A673 (cell line): ENCODE measurements at regions not wholly inside any gene's neighbourhood (a gene's known extent, or its start where the extent isn't known, plus 50 kb on each side); places are given as distances from the start of the nearest gene placed in this dataset.

Experiments
- BruUV-seq: library from RNA; stranded (reverse); fragments of 400-500 nt; replicated peaks from 2 replicates; lab custom pipeline; 2021; lab: Mats Ljungman, UMichigan
- CTCF ChIA-PET: fragments of 300-600 bp; sonication (Branson Sonifier 250); formaldehyde crosslinking; loops from one replicate; lab custom pipeline; 2022; ENCODE audit warnings: antibody characterized with exemption; lab: Charles Lee
- POLR2A ChIA-PET: fragments of 300-600 bp; sonication (Branson Sonifier 250); formaldehyde crosslinking; loops from one replicate; lab custom pipeline; 2022; ENCODE audit warnings: antibody characterized with exemption; ENCODE audit not compliant: low non-redundant PET; lab: Charles Lee
- DNase-seq: peaks from one replicate; pipeline ENCODE4 v3.0.0-alpha.2; 2015; ENCODE audit warnings: low spot score
- H3K27ac ChIP-seq: fragments of 200-600 bp; sonication (generic); 2 replicates; pipeline ENCODE4 v1.5.1; 2016; ENCODE audit warnings: mixed run types, low read depth, mild to moderate bottlenecking, mixed read lengths, antibody characterized with exemption, low read length; ENCODE audit not compliant: poor library complexity, severe bottlenecking
- H3K27me3 ChIP-seq: fragments of 200-600 bp; sonication (generic); replicated peaks from 2 replicates; pipeline ENCODE4 v1.6.1; 2017; ENCODE audit warnings: mixed run types, low read depth, mild to moderate bottlenecking, mixed read lengths, antibody characterized with exemption, low read length; ENCODE audit not compliant: insufficient read depth, poor library complexity
- H3K36me3 ChIP-seq: fragments of 200-600 bp; sonication (generic); 2 replicates; pipeline ENCODE4 v1.6.1; 2016; ENCODE audit warnings: mixed run types, mild to moderate bottlenecking, mixed read lengths, antibody characterized with exemption, low read length; ENCODE audit not compliant: insufficient read depth, poor library complexity, severe bottlenecking
- H3K4me1 ChIP-seq: fragments of 200-600 bp; sonication (generic); 2 replicates; pipeline ENCODE4 v1.6.1; 2017; ENCODE audit warnings: mixed run types, mild to moderate bottlenecking, mixed read lengths, antibody characterized with exemption, low read length; ENCODE audit not compliant: insufficient read depth, poor library complexity, severe bottlenecking
- H3K4me3 ChIP-seq: fragments of 200-600 bp; sonication (generic); 2 replicates; pipeline ENCODE4 v1.5.1; 2016; ENCODE audit warnings: low read depth, mixed run types, mild to moderate bottlenecking, mixed read lengths, low read length; ENCODE audit not compliant: poor library complexity, severe bottlenecking
- H3K9me3 ChIP-seq: fragments of 200-600 bp; sonication (generic); 2 replicates; pipeline ENCODE4 v1.6.1; 2016; ENCODE audit warnings: mixed run types, low read depth, mild to moderate bottlenecking, mixed read lengths, antibody characterized with exemption, low read length; ENCODE audit not compliant: poor library complexity, severe bottlenecking
- EZH2 ChIP-seq: fragments of 200-600 bp; sonication (generic); IDR thresholded peaks from 2 replicates; pipeline ENCODE4 v1.6.1; 2017; ENCODE audit warnings: borderline replicate concordance, low read depth, mild to moderate bottlenecking, mixed read lengths, antibody characterized with exemption, low read length; ENCODE audit not compliant: poor library complexity, severe bottlenecking
- intact Hi-C: fragments of 100-400 bp; cut with micrococcal nuclease; formaldehyde crosslinking; loops from one replicate; pipeline ENCODE4 v1.10.0; 2022; ENCODE audit not compliant: unreplicated experiment
- TF ChIP-seq, protein P1 (sequence below): fragments of 300-800, 200-600 bp; sonication (generic); conservative IDR thresholded peaks from 2 replicates; pipeline ENCODE4 v1.5.1; 2017; ENCODE audit warnings: low read depth, mild to moderate bottlenecking, antibody characterized with exemption, low read length, moderate library complexity, mixed read lengths

GRCh38 chr13:22696433-22696832, 484.3 kb upstream of the SGCG start:
- intact Hi-C loops = no loop called here
- BruUV-seq = no TSS peak
- peaks cover 5% of the 10 kb centered on the region for H3K9me3 ChIP-seq
- no peak for TF ChIP-seq EZH2
- TF ChIP-seq, protein P1, sequence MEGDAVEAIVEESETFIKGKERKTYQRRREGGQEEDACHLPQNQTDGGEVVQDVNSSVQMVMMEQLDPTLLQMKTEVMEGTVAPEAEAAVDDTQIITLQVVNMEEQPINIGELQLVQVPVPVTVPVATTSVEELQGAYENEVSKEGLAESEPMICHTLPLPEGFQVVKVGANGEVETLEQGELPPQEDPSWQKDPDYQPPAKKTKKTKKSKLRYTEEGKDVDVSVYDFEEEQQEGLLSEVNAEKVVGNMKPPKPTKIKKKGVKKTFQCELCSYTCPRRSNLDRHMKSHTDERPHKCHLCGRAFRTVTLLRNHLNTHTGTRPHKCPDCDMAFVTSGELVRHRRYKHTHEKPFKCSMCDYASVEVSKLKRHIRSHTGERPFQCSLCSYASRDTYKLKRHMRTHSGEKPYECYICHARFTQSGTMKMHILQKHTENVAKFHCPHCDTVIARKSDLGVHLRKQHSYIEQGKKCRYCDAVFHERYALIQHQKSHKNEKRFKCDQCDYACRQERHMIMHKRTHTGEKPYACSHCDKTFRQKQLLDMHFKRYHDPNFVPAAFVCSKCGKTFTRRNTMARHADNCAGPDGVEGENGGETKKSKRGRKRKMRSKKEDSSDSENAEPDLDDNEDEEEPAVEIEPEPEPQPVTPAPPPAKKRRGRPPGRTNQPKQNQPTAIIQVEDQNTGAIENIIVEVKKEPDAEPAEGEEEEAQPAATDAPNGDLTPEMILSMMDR = no peak
- no peaks in the 10 kb centered on the region for H3K27me3 ChIP-seq
- ChIA-PET CTCF (no interaction called here), POLR2A (no interaction called here)
- no peak overlapping the region for H3K4me3 ChIP-seq
- H3K4me1 ChIP-seq = no peaks in the 10 kb centered on the region
- H3K27ac ChIP-seq = no peak overlapping the region
- no peaks in the 10 kb centered on the region for H3K36me3 ChIP-seq
- no peak for DNase-seq

- Histone ChIP-seq H3K27ac (no peak overlapping the region), H3K27me3 (no peaks in the 10 kb centered on the region), H3K4me3 (no peak overlapping the region), H3K9me3 (peaks cover 5% of the 10 kb centered on the region), H3K4me1 (no peaks in the 10 kb centered on the region), H3K36me3 (no peaks in the 10 kb centered on the region)
- intact Hi-C loops = no loop called here
- CTCF ChIA-PET = no interaction called here
- POLR2A ChIA-PET = no interaction called here
- BruUV-seq = no TSS peak
- DNase-seq = no peak
- TF ChIP-seq, protein P1 = no peak
- TF ChIP-seq EZH2 = no peak
These were observed 482.3 kb upstream of the SGCG start for GRCh38 chr13:22698467-22698866.

DNA sequence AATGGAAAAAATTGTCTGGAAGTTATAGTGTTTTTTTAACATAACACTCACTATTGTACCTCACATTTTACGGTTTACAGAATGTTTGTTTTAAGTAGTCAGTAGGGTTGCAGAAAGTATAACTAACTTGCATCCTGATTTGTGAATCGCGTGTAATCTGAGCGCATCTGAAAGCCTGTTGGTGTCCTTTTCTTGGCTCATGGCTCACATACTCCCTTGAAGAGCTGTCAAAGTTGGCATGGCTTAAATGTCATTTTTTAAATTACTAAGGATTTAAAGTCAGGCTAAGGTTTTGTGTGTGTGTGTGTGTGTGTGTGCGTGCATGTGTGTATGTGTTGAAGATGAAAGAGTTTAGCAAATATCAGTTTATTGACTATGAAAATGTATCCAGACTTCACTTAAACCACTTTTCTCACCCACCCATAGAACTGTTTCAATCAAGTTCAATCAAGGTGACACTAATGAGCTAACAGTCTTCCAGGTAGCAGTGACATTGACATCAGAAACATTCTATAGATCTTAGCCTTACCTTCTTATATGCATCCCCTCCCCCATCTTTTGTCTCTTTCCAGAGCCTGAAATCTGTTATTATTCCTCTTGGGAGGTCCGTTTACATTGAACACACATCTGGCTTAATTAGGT, 480.4 kb upstream of the SGCG start:
- H3K36me3 ChIP-seq = no peaks in the 10 kb centered on the region
- ChIA-PET CTCF (no interaction called here), POLR2A (no interaction called here)
- BruUV-seq = no TSS peak
- H3K27ac ChIP-seq = no peak overlapping the region
- H3K4me1 ChIP-seq = no peaks in the 10 kb centered on the region
- no peak for DNase-seq
- TF ChIP-seq, protein P1 = no peak
- TF ChIP-seq EZH2 = no peak
- H3K9me3 ChIP-seq = no peaks in the 10 kb centered on the region
- H3K27me3 ChIP-seq = no peaks in the 10 kb centered on the region
- H3K4me3 ChIP-seq = no peak overlapping the region
- intact Hi-C loops = no loop called here
